Mesenchymal stem cell (in vitro differentiated cells and primary cell): ENCODE measurements at regions not wholly inside any gene's neighbourhood (a gene's known extent, or its start where the extent isn't known, plus 50 kb on each side); places are given as distances from the start of the nearest gene placed in this dataset.
A peak's percentile ranks its signal among the peaks of the same experiment; 100 is the strongest.

ENCODE experiments used
- DNase-seq: peaks from one replicate; pipeline ENCODE4 v3.0.0-alpha.2; 2013
- H2AFZ ChIP-seq: one replicate; pipeline ENCODE4 v1.6.1; 2013; ENCODE audit warnings: low read depth, mild to moderate bottlenecking, control low read depth, inconsistent platforms, low read length, moderate library complexity
- H2AK5ac ChIP-seq: 2 replicates; pipeline ENCODE4 v1.6.1; 2013; ENCODE audit warnings: low read length, moderate library complexity, mild to moderate bottlenecking, inconsistent platforms; ENCODE audit not compliant: severe bottlenecking
- H2BK120ac ChIP-seq: one replicate; pipeline ENCODE4 v1.6.1; 2013; ENCODE audit warnings: low read depth, mild to moderate bottlenecking, inconsistent platforms, low read length, moderate library complexity
- H2BK12ac ChIP-seq, 2 experiments: one replicate each; pipeline ENCODE4 v1.6.1; 2013; ENCODE audit warnings: inconsistent platforms in 2 of 2, low read length in 2 of 2, mild to moderate bottlenecking in 2 of 2, moderate library complexity in 2 of 2, control low read depth in 1 of 2
- H2BK15ac ChIP-seq: one replicate; pipeline ENCODE4 v1.6.1; 2013; ENCODE audit warnings: mild to moderate bottlenecking, low read depth, inconsistent platforms; ENCODE audit not compliant: poor library complexity, severe bottlenecking
- H2BK5ac ChIP-seq: 2 replicates; pipeline ENCODE4 v1.6.1; 2013; ENCODE audit warnings: low read depth, mild to moderate bottlenecking, low read length, control low read depth, inconsistent platforms; ENCODE audit not compliant: poor library complexity, severe bottlenecking
- H3K14ac ChIP-seq, 2 experiments: one replicate each; pipeline ENCODE4 v1.6.1; 2013; ENCODE audit warnings: inconsistent platforms in 2 of 2, low read length in 2 of 2, control low read depth in 1 of 2, mild to moderate bottlenecking in 1 of 2, moderate library complexity in 1 of 2
- H3K18ac ChIP-seq, 2 experiments: one replicate each; pipeline ENCODE4 v1.6.1; 2013; ENCODE audit warnings: inconsistent platforms in 2 of 2, low read length in 2 of 2, control low read depth in 1 of 2, low read depth in 1 of 2, mild to moderate bottlenecking in 1 of 2
- H3K23ac ChIP-seq, 2 experiments: one replicate each; pipeline ENCODE4 v1.6.1; 2013; ENCODE audit warnings: inconsistent platforms in 2 of 2, low read length in 2 of 2, mild to moderate bottlenecking in 2 of 2, moderate library complexity in 2 of 2, control low read depth in 1 of 2
- H3K27ac ChIP-seq: 2 replicates; pipeline ENCODE4 v1.5.1; 2013; ENCODE audit warnings: mild to moderate bottlenecking, moderate library complexity, low read length, control low read depth, inconsistent platforms; ENCODE audit not compliant: poor library complexity, severe bottlenecking
- H3K27me3 ChIP-seq, 2 experiments: 2 replicates each; pipeline versions ENCODE4 v1.6.1 to v1.7.0; 2013; ENCODE audit warnings: low read length in 2 of 2, mild to moderate bottlenecking in 2 of 2, moderate library complexity in 2 of 2, control low read depth in 1 of 2, inconsistent platforms in 1 of 2; ENCODE audit not compliant: control insufficient read depth in 1 of 2, insufficient read depth in 1 of 2
- H3K36me3 ChIP-seq, 2 experiments: 2 replicates each; pipeline versions ENCODE4 v1.6.1 to v1.7.0; 2013; ENCODE audit warnings: low read length in 2 of 2, control low read depth in 1 of 2, inconsistent platforms in 1 of 2, low read depth in 1 of 2, mild to moderate bottlenecking in 1 of 2; ENCODE audit not compliant: insufficient read depth in 2 of 2, control insufficient read depth in 1 of 2
- H3K4ac ChIP-seq, 2 experiments: one replicate each; pipeline ENCODE4 v1.6.1; 2013; ENCODE audit warnings: inconsistent platforms in 2 of 2, low read length in 2 of 2, mild to moderate bottlenecking in 2 of 2, moderate library complexity in 2 of 2, control low read depth in 1 of 2, low read depth in 1 of 2
- H3K4me1 ChIP-seq: 2 replicates; pipeline ENCODE4 v1.6.1; 2013; ENCODE audit warnings: low read depth, low read length, control low read depth; ENCODE audit not compliant: control insufficient read depth, insufficient read depth
- H3K4me2 ChIP-seq: 2 replicates; pipeline ENCODE4 v1.6.1; 2013; ENCODE audit warnings: low read length, mild to moderate bottlenecking, inconsistent platforms; ENCODE audit not compliant: poor library complexity, severe bottlenecking
- H3K4me3 ChIP-seq, 2 experiments: 2 replicates each; pipeline versions ENCODE4 v1.5.1 to v1.7.0; 2013; ENCODE audit warnings: low read length in 2 of 2, mild to moderate bottlenecking in 2 of 2, control low read depth in 1 of 2, low read depth in 1 of 2; ENCODE audit not compliant: insufficient read depth in 1 of 2
- H3K79me1 ChIP-seq: replicated peaks from 2 replicates; pipeline ENCODE4 v1.6.1; 2013; ENCODE audit warnings: mild to moderate bottlenecking, control low read depth, low read length, inconsistent platforms; ENCODE audit not compliant: poor library complexity, severe bottlenecking
- H3K9ac ChIP-seq: 2 replicates; pipeline ENCODE4 v1.7.0; 2013; ENCODE audit warnings: mild to moderate bottlenecking, low read length, moderate library complexity
- H3K9me3 ChIP-seq: 2 replicates; pipeline ENCODE4 v1.7.0; 2013; ENCODE audit warnings: mild to moderate bottlenecking, low read length; ENCODE audit not compliant: control insufficient read depth
- H4K8ac ChIP-seq: one replicate; pipeline ENCODE4 v1.6.1; 2013; ENCODE audit warnings: inconsistent platforms, mild to moderate bottlenecking, low read length, moderate library complexity
- H4K91ac ChIP-seq: one replicate; pipeline ENCODE4 v1.6.1; 2013; ENCODE audit warnings: mild to moderate bottlenecking, low read length, inconsistent platforms
- WGBS: methylation state at CpG from one replicate; pipeline ENCODE4 v1.1.7; 2013; ENCODE audit warnings: mixed read lengths; 5-methylcytosine and 5-hydroxymethylcytosine counted together

DNA sequence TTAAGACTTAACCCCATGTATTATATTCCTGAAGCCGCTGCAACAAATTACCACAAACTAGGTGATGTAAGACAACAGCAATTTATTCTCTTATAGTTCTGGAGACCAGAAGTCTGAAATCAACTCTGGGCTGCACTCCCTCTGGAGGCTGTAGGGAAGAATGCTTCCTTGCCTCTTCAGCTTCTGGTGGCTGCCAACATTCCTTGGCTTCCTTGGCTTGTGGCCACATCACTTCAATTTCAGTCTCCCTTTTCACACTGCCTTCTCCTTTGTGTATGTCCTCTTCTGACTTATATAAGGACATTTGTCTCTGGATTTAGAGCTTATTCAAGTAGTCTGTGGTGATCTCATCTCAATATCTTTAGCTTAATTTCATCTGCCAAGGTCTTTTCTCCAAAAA, 141.6 kb downstream of the DHX35 start:
- no peak for DNase-seq
- Histone ChIP-seq H2AK5ac (no peak overlapping the region), H2BK5ac (no peak overlapping the region), H2BK15ac (no peak overlapping the region), H4K91ac (no peak overlapping the region), H2BK120ac (no peak overlapping the region), H3K27me3 (peaks cover 21 to 30% of the 10 kb centered on the region in 2 experiments), H3K18ac (no peak overlapping the region), H3K4me1 (no peaks in the 10 kb centered on the region), H2BK12ac (no peak overlapping the region), H3K23ac (no peak overlapping the region), H3K36me3 (no peaks in the 10 kb centered on the region), H3K4me2 (no peak overlapping the region), H3K4ac (no peak overlapping the region), H4K8ac (no peak overlapping the region), H2AFZ (no peak overlapping the region), H3K27ac (no peak overlapping the region), H3K4me3 (no peak overlapping the region), H3K9me3 (peaks cover 4% of the 10 kb centered on the region), H3K79me1 (no peaks in the 10 kb centered on the region), H3K14ac (no peak overlapping the region), H3K9ac (no peak overlapping the region)
- 83% methylated on average over 1 of the region's 1 CpG for WGBS

DNA sequence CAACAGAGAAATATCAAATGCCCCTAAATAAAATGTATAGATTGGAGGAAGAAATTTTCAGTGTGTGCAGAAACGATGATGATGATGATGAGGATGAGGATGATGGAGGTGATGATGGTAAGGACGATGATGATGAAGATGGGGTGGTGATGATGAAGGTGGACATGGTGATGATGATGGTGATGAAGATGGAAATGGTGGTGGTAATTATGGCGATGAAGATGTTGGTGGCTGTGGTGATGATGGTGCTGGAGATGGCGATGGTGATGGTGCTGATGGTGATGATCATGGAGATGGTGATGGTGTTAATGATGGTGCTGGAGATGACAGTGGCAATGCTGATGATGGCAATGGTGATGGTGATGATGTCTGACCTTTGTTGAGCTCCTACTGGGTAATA, 141.2 kb downstream of the DHX35 start:
- Histone ChIP-seq H3K18ac (no peak overlapping the region), H3K27ac (no peak overlapping the region), H2BK15ac (no peak overlapping the region), H3K4ac (no peak overlapping the region), H3K9me3 (peaks cover 4% of the 10 kb centered on the region), H3K9ac (no peak overlapping the region), H4K8ac (no peak overlapping the region), H3K23ac (no peak overlapping the region), H2AFZ (no peak overlapping the region), H3K4me2 (no peak overlapping the region), H2BK120ac (no peak overlapping the region), H3K4me3 (no peak overlapping the region), H3K27me3 (peaks cover 25 to 34% of the 10 kb centered on the region in 2 experiments), H3K79me1 (no peaks in the 10 kb centered on the region), H3K4me1 (no peaks in the 10 kb centered on the region), H3K14ac (no peak overlapping the region), H2BK12ac (no peak overlapping the region), H2AK5ac (no peak overlapping the region), H4K91ac (no peak overlapping the region), H3K36me3 (no peaks in the 10 kb centered on the region), H2BK5ac (no peak overlapping the region)
- no peak for DNase-seq
- 85% methylated on average over 4 of the region's 4 CpGs for WGBS

DNA sequence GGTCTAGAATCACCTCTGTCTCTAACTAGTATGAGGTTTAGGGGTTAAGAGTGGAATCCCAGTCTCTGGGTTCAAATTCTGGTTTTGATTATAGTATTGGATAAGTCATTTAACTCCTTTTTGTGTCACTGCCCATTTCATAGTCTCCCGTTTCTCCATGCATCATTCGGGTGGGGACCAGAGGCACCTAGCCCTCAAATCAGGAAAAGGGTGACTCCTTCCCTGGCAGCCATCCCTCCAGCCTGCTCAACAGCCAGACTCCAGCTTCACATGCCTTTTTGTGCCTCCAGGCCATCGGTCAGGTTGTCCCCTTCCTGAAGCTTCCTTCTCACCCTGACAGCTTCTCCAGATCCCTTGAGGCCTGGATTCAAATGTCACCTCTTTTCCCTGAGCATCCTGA, 139.8 kb downstream of the DHX35 start:
- Histone ChIP-seq H3K27ac (no peak overlapping the region), H3K9me3 (peaks cover 4% of the 10 kb centered on the region), H3K9ac (no peak overlapping the region), H3K18ac (no peak overlapping the region), H3K4me1 (no peaks in the 10 kb centered on the region), H3K36me3 (no peaks in the 10 kb centered on the region), H3K4me3 (no peak overlapping the region), H2BK15ac (no peak overlapping the region), H2BK5ac (no peak overlapping the region), H2BK120ac (no peak overlapping the region), H3K14ac (no peak overlapping the region), H2AFZ (no peak overlapping the region), H3K4me2 (no peak overlapping the region), H3K4ac (no peak overlapping the region), H3K23ac (peak overlapping the region in 1 of 2 experiments; percentile 36), H2BK12ac (no peak overlapping the region), H4K91ac (no peak overlapping the region), H4K8ac (no peak overlapping the region), H2AK5ac (no peak overlapping the region), H3K79me1 (no peaks in the 10 kb centered on the region), H3K27me3 (peaks cover 32 to 48% of the 10 kb centered on the region in 2 experiments)
- no peak for DNase-seq
- 87% methylated on average over 3 of the region's 3 CpGs for WGBS

DNA sequence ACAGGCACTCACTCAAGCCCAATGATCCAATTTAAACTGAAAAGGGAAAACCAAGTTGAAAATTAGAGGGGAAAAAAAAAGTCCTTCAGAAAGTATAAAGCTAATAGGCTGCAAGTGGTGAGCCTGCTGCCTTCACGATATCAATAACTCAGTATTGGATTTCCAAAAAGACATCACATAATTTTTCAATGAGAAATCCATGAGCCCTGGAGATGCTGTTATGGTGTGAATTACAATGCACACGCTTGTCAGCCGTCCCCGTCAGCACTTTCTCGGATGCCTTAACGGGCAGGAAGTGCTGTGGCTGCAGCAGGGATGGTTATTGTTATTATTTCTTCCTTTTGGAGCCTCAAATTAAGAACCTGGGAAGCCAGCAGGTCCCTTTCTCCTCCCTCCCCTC, 138.5 kb downstream of the DHX35 start:
- Histone ChIP-seq H3K4me3 (no peak overlapping the region), H3K18ac (no peak overlapping the region), H2AK5ac (no peak overlapping the region), H2BK15ac (no peak overlapping the region), H3K27ac (no peak overlapping the region), H2BK12ac (no peak overlapping the region), H3K9me3 (peaks cover 4% of the 10 kb centered on the region), H2BK5ac (no peak overlapping the region), H3K4ac (no peak overlapping the region), H2BK120ac (no peak overlapping the region), H3K23ac (no peak overlapping the region), H3K4me1 (no peaks in the 10 kb centered on the region), H3K14ac (no peak overlapping the region), H3K4me2 (no peak overlapping the region), H3K27me3 (peaks cover 34 to 52% of the 10 kb centered on the region in 2 experiments), H2AFZ (no peak overlapping the region), H3K9ac (no peak overlapping the region), H3K36me3 (no peaks in the 10 kb centered on the region), H4K91ac (no peak overlapping the region), H3K79me1 (no peaks in the 10 kb centered on the region), H4K8ac (no peak overlapping the region)
- no peak for DNase-seq
- 60% methylated on average over 1 of the region's 6 CpGs for WGBS
